A549 (cell line): ENCODE measurements at regions not wholly inside any gene's neighbourhood (a gene's known extent, or its start where the extent isn't known, plus 50 kb on each side); places are given as distances from the start of the nearest gene placed in this dataset.
A peak's percentile ranks its signal among the peaks of the same experiment; 100 is the strongest.

Experiments
- ATAC-seq, 2 experiments: fragments of 200-7000 bp in 1 of 2; fragments of >200 bp in 1 of 2; cut with Nextera tagmentation in 1 of 2; cut with Tn5 transposase in 1 of 2; 3 replicates each; pipeline versions ENCODE4 v1.8.0 to v1.9.1; 2018 to 2020; ENCODE audit warnings: mild to moderate bottlenecking in 1 of 2, moderate library complexity in 1 of 2
- CTCF ChIA-PET: fragments of 300-600 bp; sonication (Branson Sonifier 250); formaldehyde crosslinking; extraction: SDS; loops from one replicate; lab custom pipeline; 2021; ENCODE audit warnings: antibody characterized with exemption, inconsistent platforms; lab: Yijun Ruan, JAX
- POLR2A ChIA-PET: fragments of 350-600 bp; formaldehyde crosslinking; extraction: SDS; loops from one replicate; lab custom pipeline; 2021; ENCODE audit warnings: antibody characterized with exemption, inconsistent platforms; lab: Yijun Ruan, JAX
- DNase-seq, 2 experiments: peaks; one replicate each; pipeline versions ENCODE4 v3.0.0 to v3.0.0-alpha.2; 2011 to 2016; ENCODE audit warnings: low read depth in 1 of 2, low spot score in 1 of 2
- FAIRE-seq: peaks from 2 replicates; lab custom pipeline; 2011; peaks lifted over from hg19 to GRCh38; lab: Jason Lieb, UNC
- H3K27ac ChIP-seq, 2 experiments: fragments of >200 bp; sonication (Bioruptor Twin); formaldehyde crosslinking; 3 replicates each; pipeline ENCODE4 v1.5.1; 2016 to 2017
- H3K4me1 ChIP-seq: fragments of >200 bp; sonication (Bioruptor Twin); formaldehyde crosslinking; 3 replicates; pipeline ENCODE4 v1.6.1; 2016
- H3K4me2 ChIP-seq: fragments of >200 bp; sonication (Bioruptor Twin); formaldehyde crosslinking; 3 replicates; pipeline ENCODE4 v1.6.1; 2016
- H3K4me3 ChIP-seq: fragments of >200 bp; sonication (Bioruptor Twin); formaldehyde crosslinking; 3 replicates; pipeline ENCODE4 v1.5.1; 2016
- H3K9me3 ChIP-seq: fragments of >200 bp; sonication (Bioruptor Twin); formaldehyde crosslinking; 3 replicates; pipeline ENCODE4 v1.6.1; 2016
- CEBPB ChIP-seq, 2 experiments: fragments of >200 bp in 1 of 2; sonication (Bioruptor Twin) in 1 of 2; formaldehyde crosslinking in 1 of 2; IDR thresholded peaks; 2 replicates each; pipeline ENCODE4 v1.6.1; 2012 to 2016
- E2F6 ChIP-seq: IDR thresholded peaks from 2 replicates; pipeline ENCODE4 v1.6.1; 2012; ENCODE audit warnings: low read depth, borderline replicate concordance
- EHF ChIP-seq: fragments of 250-450 bp; sonication (Bioruptor Pico); IDR thresholded peaks from 2 replicates; pipeline ENCODE4 v1.5.0; 2020; ENCODE audit warnings: mild to moderate bottlenecking
- FOSB ChIP-seq: fragments of 250-450 bp; sonication (Bioruptor Pico); IDR thresholded peaks from 2 replicates; pipeline ENCODE4 v1.5.0; 2020; ENCODE audit warnings: mild to moderate bottlenecking, moderate library complexity
- HMGXB4 ChIP-seq: fragments of 250-450 bp; sonication (Bioruptor Pico); IDR thresholded peaks from 2 replicates; pipeline ENCODE4 v1.5.0; 2021; ENCODE audit warnings: mild to moderate bottlenecking, moderate library complexity, borderline replicate concordance
- KDM1A ChIP-seq: fragments of 200-600 bp; sonication (generic); IDR thresholded peaks from 2 replicates; pipeline ENCODE4 v1.6.1; 2016; ENCODE audit warnings: low read depth, mild to moderate bottlenecking
- MAZ ChIP-seq: fragments of 150-350 bp; IDR thresholded peaks from 2 replicates; pipeline ENCODE4 v1.6.1; 2014; ENCODE audit warnings: antibody characterized with exemption, low read depth, low read length, borderline replicate concordance
- NPAS2 ChIP-seq: fragments of 250-450 bp; sonication (Bioruptor Pico); IDR thresholded peaks from 2 replicates; pipeline ENCODE4 v1.8.0; 2022; ENCODE audit warnings: mild to moderate bottlenecking, moderate library complexity, borderline replicate concordance
- RARB ChIP-seq: fragments of 250-450 bp; sonication (Bioruptor Pico); IDR thresholded peaks from 2 replicates; pipeline ENCODE4 v1.8.0; 2021; ENCODE audit warnings: mild to moderate bottlenecking, moderate library complexity
- RCOR1 ChIP-seq: fragments of 150-350 bp; IDR thresholded peaks from 2 replicates; pipeline ENCODE4 v1.6.1; 2014; ENCODE audit warnings: antibody characterized with exemption, low read length, low read depth
- REST ChIP-seq: fragments of 200-600 bp; sonication (generic); IDR thresholded peaks from 2 replicates; pipeline ENCODE4 v1.6.1; 2016; ENCODE audit warnings: antibody characterized with exemption, mild to moderate bottlenecking, moderate library complexity
- RNF2 ChIP-seq: fragments of 200-600 bp; sonication (generic); IDR thresholded peaks from 2 replicates; pipeline ENCODE4 v1.6.1; 2016; ENCODE audit warnings: low read depth, mild to moderate bottlenecking, antibody characterized with exemption, moderate library complexity, borderline replicate concordance
- TP53 ChIP-seq: fragments of 250-450 bp; sonication (Bioruptor Pico); IDR thresholded peaks from 2 replicates; pipeline ENCODE4 v1.5.0; 2021; ENCODE audit warnings: mild to moderate bottlenecking, moderate library complexity
- USF2 ChIP-seq: fragments of 450-650 bp; IDR thresholded peaks from 2 replicates; pipeline ENCODE4 v1.6.1; 2014; ENCODE audit warnings: antibody characterized with exemption
- ZFP36 ChIP-seq: fragments of 450-650 bp; IDR thresholded peaks from 2 replicates; pipeline ENCODE4 v1.6.1; 2014; ENCODE audit warnings: borderline replicate concordance; ENCODE audit not compliant: partially characterized antibody
- ZSCAN20 ChIP-seq: fragments of 250-450 bp; sonication (Bioruptor Pico); IDR thresholded peaks from 2 replicates; pipeline ENCODE4 v1.8.0; 2022; ENCODE audit warnings: mild to moderate bottlenecking, moderate library complexity
- WGBS: methylation state at CpG from one replicate; pipeline ENCODE4 v1.1.6; 2017; ENCODE audit errors: missing lambda C conversion rate; 5-methylcytosine and 5-hydroxymethylcytosine counted together

GRCh38 chr18:10094655-10095054 is 180.8 kb downstream of the VAPA start:
- TF ChIP-seq KDM1A = no peak
- TF ChIP-seq CEBPB (IDR thresholded peaks at IDR 0.05) = 0 out of 4 replicates have a peak, but pooled peaks of 1 of the 2 experiments have one; percentile 13
- Histone ChIP-seq H3K9me3 (no peaks in the 10 kb centered on the region), H3K27ac (0 out of 6 replicates have a peak overlapping the region, but pooled peaks of 1 of the 2 experiments have one; percentile 33), H3K4me3 (no peak overlapping the region), H3K4me2 (peak overlapping the region; percentile 44), H3K4me1 (peaks cover 13% of the 10 kb centered on the region; the same call in 1 of the 3 replicates)
- POLR2A ChIA-PET = no interaction called here
- CTCF ChIA-PET = interaction anchor here (1.1 to 1.2 kb wide), 2 partner anchors 9 kb away, joined by 3 to 5 read pairs; no protein-coding TSS in a partner anchor
- FAIRE-seq (no peak), ATAC-seq (no peak), DNase-seq (no peak)
- 7% methylated on average over 1 of the region's 1 CpG for WGBS

- 59% methylated on average over 3 of the region's 3 CpGs for WGBS
- no peak overlapping the region for H3K4me3 ChIP-seq
- H3K9me3 ChIP-seq = no peaks in the 10 kb centered on the region
- FAIRE-seq = no peak
- no peak overlapping the region for H3K27ac ChIP-seq
- ChIA-PET POLR2A (no interaction called here), CTCF (no interaction called here)
- TF ChIP-seq MAZ = no peak
- TF ChIP-seq ZSCAN20 (CRISPR knock-in tag) = no peak
- TF ChIP-seq RCOR1 = no peak
- ATAC-seq = no peak
- H3K4me2 ChIP-seq = no peak overlapping the region
- H3K4me1 ChIP-seq = peaks cover 13% of the 10 kb centered on the region; the same call in 1 of the 3 replicates
- no peak for DNase-seq
These were observed 181.5 kb downstream of the VAPA start for GRCh38 chr18:10095356-10095755.

- Histone ChIP-seq H3K4me1 (peaks cover 4% of the 10 kb centered on the region; the same call in 1 of the 3 replicates), H3K9me3 (no peaks in the 10 kb centered on the region), H3K4me2 (no peak overlapping the region), H3K27ac (no peak overlapping the region), H3K4me3 (no peak overlapping the region)
- POLR2A ChIA-PET = no interaction called here
- 57% methylated on average over 7 of the region's 7 CpGs for WGBS
- no peak for FAIRE-seq
- CTCF ChIA-PET = no interaction called here
- no peak for ATAC-seq
- no peak for TF ChIP-seq NPAS2
- TF ChIP-seq EHF (CRISPR knock-in tag) = no peak
- no peak for TF ChIP-seq USF2
- TF ChIP-seq RARB (CRISPR knock-in tag) = no peak
- TF ChIP-seq TP53 = no peak
- TF ChIP-seq HMGXB4 (CRISPR knock-in tag) = no peak
- TF ChIP-seq ZFP36 = no peak
- no peak for TF ChIP-seq RNF2
- no peak for TF ChIP-seq REST
- no peak for TF ChIP-seq FOSB
- no peak for TF ChIP-seq E2F6
- DNase-seq = no peak
These were observed 185.8 kb downstream of the VAPA start for GRCh38 chr18:10099539-10100140.
